HG02973 (cell line): ENCODE measurements at regions not wholly inside any gene's neighbourhood (a gene's known extent, or its start where the extent isn't known, plus 50 kb on each side); places are given as distances from the start of the nearest gene placed in this dataset.
"Not testable (repeated sequence)": the region's sequence is repeated elsewhere in the genome, so short reads cannot be mapped to it uniquely, and the experiment has no call there.

ENCODE experiments used
- ATAC-seq: cut with Tn5 transposase; IDR thresholded peaks from one replicate; pipeline ENCODE4 v1.9.1; 2021; ENCODE audit warnings: moderate library complexity; ENCODE audit not compliant: unreplicated experiment

- ATAC-seq = no peak
These were observed 96.2 kb upstream of the CPM start for GRCh38 chr12:69028941-69029729.

GRCh38 chr12:69030321-69030720 lies 97.3 kb upstream of the CPM start:
- ATAC-seq = no peak

- ATAC-seq = no peak
These were observed 103.6 kb upstream of the CPM start for GRCh38 chr12:69036533-69036932.

- ATAC-seq = no peak
These were observed 104.0 kb upstream of the CPM start for GRCh38 chr12:69036999-69037398.

GRCh38 chr12:69039911-69040310 lies 106.9 kb upstream of the CPM start:
- no peak for ATAC-seq

- no peak for ATAC-seq
These were observed 109.6 kb upstream of the CPM start for GRCh38 chr12:69042557-69042956.

- ATAC-seq = no peak
These were observed 110.0 kb upstream of the CPM start for GRCh38 chr12:69042970-69043369.

- ATAC-seq = no peak
These were observed 111.9 kb upstream of the CPM start for GRCh38 chr12:69044887-69045286.

GRCh38 chr12:69045430-69045829 lies 112.5 kb upstream of the CPM start:
- no peak for ATAC-seq

GRCh38 chr12:69046363-69046762 lies 113.4 kb upstream of the CPM start:
- ATAC-seq = no peak

GRCh38 chr12:69046920-69047319 lies 113.9 kb upstream of the CPM start:
- no peak for ATAC-seq

GRCh38 chr12:69047990-69048389 lies 115.0 kb upstream of the CPM start:
- ATAC-seq = no peak

- not testable (repeated sequence) for ATAC-seq
These were observed 116.9 kb upstream of the CPM start for GRCh38 chr12:69049855-69050254.

- no peak for ATAC-seq
These were observed 119.8 kb upstream of the CPM start for GRCh38 chr12:69052613-69053408.

- no peak for ATAC-seq
These were observed 121.5 kb upstream of the CPM start for GRCh38 chr12:69054343-69055056.

GRCh38 chr12:69055280-69055679 lies 122.3 kb upstream of the CPM start:
- ATAC-seq = no peak

GRCh38 chr12:69055706-69056105 lies 122.7 kb upstream of the CPM start:
- no peak for ATAC-seq

GRCh38 chr12:69056743-69057515 lies 124.0 kb upstream of the CPM start:
- no peak for ATAC-seq

GRCh38 chr12:69057742-69058141 lies 124.8 kb upstream of the CPM start:
- no peak for ATAC-seq

GRCh38 chr12:69059465-69060457 lies 126.8 kb upstream of the CPM start:
- no peak for ATAC-seq
